ENCODE measurements at regions not wholly inside any gene's neighbourhood (a gene's known extent, or its start where the extent isn't known, plus 50 kb on each side); places are given as distances from the start of the nearest gene placed in this dataset.

- no peak overlapping the region for H3K27ac ChIP-seq
- no peak overlapping the region for H3K4me3 ChIP-seq
- H3K36me3 ChIP-seq, result no peaks in the 10 kb centered on the region
- H3K9me3 ChIP-seq, result no peaks in the 10 kb centered on the region
- TF ChIP-seq Cebpa-rat (IDR thresholded peaks at IDR 0.05), result no peak
- peaks cover 11% of the 10 kb centered on the region for H4K20me1 ChIP-seq
- H3K27me3 ChIP-seq, result peaks cover 20% of the 10 kb centered on the region
- H3K9ac ChIP-seq, result no peak overlapping the region
- H3K4me1 ChIP-seq, result peaks cover 2% of the 10 kb centered on the region
- no peak overlapping the region for H3K4me2 ChIP-seq
These were observed 204.8 kb downstream of the TFCP2L1 start for GRCh38 chr2:121080013-121080772.

GRCh38 chr2:121081701-121082100, 203.3 kb downstream of the TFCP2L1 start:
- H3K36me3 ChIP-seq, result no peaks in the 10 kb centered on the region
- H3K4me1 ChIP-seq, result peaks cover 4% of the 10 kb centered on the region; the same call in 1 of the 2 replicates
- no peak overlapping the region for H3K4me3 ChIP-seq
- H3K9me3 ChIP-seq, result no peaks in the 10 kb centered on the region
- peaks cover 5% of the 10 kb centered on the region for H3K27me3 ChIP-seq
- TF ChIP-seq Cebpa-rat (IDR thresholded peaks at IDR 0.05), result no peak
- no peak overlapping the region for H3K27ac ChIP-seq
- no peaks in the 10 kb centered on the region; the same call in 1 of the 2 replicates for H4K20me1 ChIP-seq
- H3K4me2 ChIP-seq, result no peak overlapping the region
- H3K9ac ChIP-seq, result no peak overlapping the region

GRCh38 chr2:121082191-121082590, 202.8 kb downstream of the TFCP2L1 start:
- H3K27ac ChIP-seq, result no peak overlapping the region
- no peak overlapping the region for H3K9ac ChIP-seq
- H3K4me2 ChIP-seq, result no peak overlapping the region
- no peaks in the 10 kb centered on the region for H3K9me3 ChIP-seq
- H3K36me3 ChIP-seq, result no peaks in the 10 kb centered on the region
- H3K4me1 ChIP-seq, result peaks cover 4% of the 10 kb centered on the region; the same call in 1 of the 2 replicates
- H4K20me1 ChIP-seq, result no peaks in the 10 kb centered on the region
- H3K4me3 ChIP-seq, result no peak overlapping the region
- no peak for TF ChIP-seq Cebpa-rat (IDR thresholded peaks at IDR 0.05)
- H3K27me3 ChIP-seq, result no peaks in the 10 kb centered on the region

GRCh38 chr2:121084130-121084680, 200.8 kb downstream of the TFCP2L1 start:
- no peaks in the 10 kb centered on the region for H4K20me1 ChIP-seq
- no peaks in the 10 kb centered on the region for H3K36me3 ChIP-seq
- peaks cover 24% of the 10 kb centered on the region for H3K4me1 ChIP-seq
- H3K27ac ChIP-seq, result no peak overlapping the region
- no peak overlapping the region for H3K9ac ChIP-seq
- H3K9me3 ChIP-seq, result no peaks in the 10 kb centered on the region
- H3K27me3 ChIP-seq, result no peaks in the 10 kb centered on the region
- no peak overlapping the region for H3K4me2 ChIP-seq
- no peak for TF ChIP-seq Cebpa-rat (IDR thresholded peaks at IDR 0.05)
- no peak overlapping the region for H3K4me3 ChIP-seq

- H3K9me3 ChIP-seq, result no peaks in the 10 kb centered on the region
- peaks cover 26% of the 10 kb centered on the region for H3K4me1 ChIP-seq
- no peak overlapping the region for H3K9ac ChIP-seq
- TF ChIP-seq Cebpa-rat (IDR thresholded peaks at IDR 0.05), result no peak
- no peak overlapping the region for H3K4me2 ChIP-seq
- no peak overlapping the region for H3K27ac ChIP-seq
- H3K27me3 ChIP-seq, result no peaks in the 10 kb centered on the region
- no peaks in the 10 kb centered on the region for H3K36me3 ChIP-seq
- no peak overlapping the region for H3K4me3 ChIP-seq
- H4K20me1 ChIP-seq, result no peaks in the 10 kb centered on the region
These were observed 199.2 kb downstream of the TFCP2L1 start for GRCh38 chr2:121085801-121086200.

GRCh38 chr2:121086450-121086849, 198.6 kb downstream of the TFCP2L1 start:
- Histone ChIP-seq H4K20me1 (no peaks in the 10 kb centered on the region), H3K27ac (no peak overlapping the region), H3K9me3 (no peaks in the 10 kb centered on the region), H3K36me3 (no peaks in the 10 kb centered on the region), H3K9ac (no peak overlapping the region), H3K4me2 (no peak overlapping the region), H3K4me3 (no peak overlapping the region), H3K4me1 (peaks cover 26% of the 10 kb centered on the region), H3K27me3 (no peaks in the 10 kb centered on the region)
- no peak for TF ChIP-seq Cebpa-rat (IDR thresholded peaks at IDR 0.05)

GRCh38 chr2:121087117-121087516, 197.9 kb downstream of the TFCP2L1 start:
- Histone ChIP-seq H3K27ac (no peak overlapping the region), H3K36me3 (no peaks in the 10 kb centered on the region), H3K4me1 (peaks cover 26% of the 10 kb centered on the region), H3K9ac (no peak overlapping the region), H3K4me3 (no peak overlapping the region), H4K20me1 (no peaks in the 10 kb centered on the region), H3K9me3 (peaks cover 2% of the 10 kb centered on the region; the same call in 1 of the 2 replicates), H3K4me2 (no peak overlapping the region), H3K27me3 (no peaks in the 10 kb centered on the region)
- TF ChIP-seq Cebpa-rat (IDR thresholded peaks at IDR 0.05), result no peak

GRCh38 chr2:121088251-121089165, 196.5 kb downstream of the TFCP2L1 start:
- Histone ChIP-seq H4K20me1 (no peaks in the 10 kb centered on the region), H3K36me3 (no peaks in the 10 kb centered on the region), H3K9ac (no peak overlapping the region), H3K4me3 (no peak overlapping the region), H3K9me3 (peaks cover 6% of the 10 kb centered on the region; the same call in 1 of the 2 replicates), H3K27me3 (no peaks in the 10 kb centered on the region), H3K27ac (0 out of 2 replicates have a peak overlapping the region, but pooled peaks have one; percentile 30), H3K4me1 (peaks cover 26% of the 10 kb centered on the region), H3K4me2 (peak overlapping the region; percentile 49)
- no peak for TF ChIP-seq Cebpa-rat (IDR thresholded peaks at IDR 0.05)

- Histone ChIP-seq H3K4me1 (peaks cover 26% of the 10 kb centered on the region), H4K20me1 (no peaks in the 10 kb centered on the region), H3K4me2 (peak overlapping the region; percentile 49), H3K36me3 (no peaks in the 10 kb centered on the region), H3K4me3 (no peak overlapping the region), H3K9me3 (peaks cover 6% of the 10 kb centered on the region; the same call in 1 of the 2 replicates), H3K27me3 (no peaks in the 10 kb centered on the region), H3K27ac (0 out of 2 replicates have a peak overlapping the region, but pooled peaks have one; percentile 30), H3K9ac (no peak overlapping the region)
- TF ChIP-seq Cebpa-rat (IDR thresholded peaks at IDR 0.05), result no peak
These were observed 195.9 kb downstream of the TFCP2L1 start for GRCh38 chr2:121089166-121089510.
